PC-3 (cell line): ENCODE measurements at regions not wholly inside any gene's neighbourhood (a gene's known extent, or its start where the extent isn't known, plus 50 kb on each side); places are given as distances from the start of the nearest gene placed in this dataset.
A peak's percentile ranks its signal among the peaks of the same experiment; 100 is the strongest.

Experiments used
- ATAC-seq: fragments of 200-7000 bp; cut with Tn5 transposase; 2 replicates; pipeline ENCODE4 v1.9.1; 2020; ENCODE audit warnings: mild to moderate bottlenecking, moderate library complexity
- BruUV-seq: library from RNA; stranded (reverse); fragments of 400-500 nt; replicated peaks from 2 replicates; lab custom pipeline; 2021; lab: Mats Ljungman, UMichigan
- CTCF ChIA-PET: fragments of 300-600 bp; sonication (Branson Sonifier 250); formaldehyde crosslinking; loops from one replicate; lab custom pipeline; 2022; ENCODE audit warnings: antibody characterized with exemption; lab: Charles Lee
- POLR2A ChIA-PET: fragments of 300-600 bp; sonication (Branson Sonifier 250); formaldehyde crosslinking; loops from one replicate; lab custom pipeline; 2022; ENCODE audit warnings: antibody characterized with exemption; ENCODE audit not compliant: unreplicated experiment; lab: Charles Lee
- DNase-seq: peaks from one replicate; pipeline ENCODE4 v3.0.0-alpha.2; 2015
- H2AFZ ChIP-seq: fragments of 300-600 bp; sonication (generic); 2 replicates; pipeline ENCODE4 v1.6.0; 2016; ENCODE audit warnings: antibody characterized with exemption, low read length
- H3F3A ChIP-seq: fragments of 300-600 bp; sonication (generic); one replicate; pipeline ENCODE4 v1.6.0; 2017; ENCODE audit warnings: antibody characterized with exemption, low read length, control low read depth, mild to moderate bottlenecking; ENCODE audit not compliant: unreplicated experiment
- H3K27ac ChIP-seq: fragments of 300-600 bp; sonication (generic); 2 replicates; pipeline ENCODE4 v1.5.1; 2016; ENCODE audit warnings: mild to moderate bottlenecking, low read length
- H3K27me3 ChIP-seq: fragments of 300-600 bp; sonication (generic); 2 replicates; pipeline ENCODE4 v1.6.1; 2016; ENCODE audit warnings: low read length, mixed read lengths
- H3K36me3 ChIP-seq: fragments of 300-600 bp; sonication (generic); 2 replicates; pipeline ENCODE4 v1.6.1; 2016; ENCODE audit warnings: low read depth, mixed run types, low read length, mixed read lengths
- H3K4me1 ChIP-seq: fragments of 300-600 bp; sonication (generic); 2 replicates; pipeline ENCODE4 v1.5.1; 2016; ENCODE audit warnings: low read length; ENCODE audit not compliant: insufficient read depth
- H3K4me2 ChIP-seq: fragments of 300-600 bp; sonication (generic); 2 replicates; pipeline ENCODE4 v1.6.0; 2016; ENCODE audit warnings: low read length
- H3K4me3 ChIP-seq: fragments of 300-600 bp; sonication (generic); 2 replicates; pipeline ENCODE4 v1.5.1; 2016; ENCODE audit warnings: mild to moderate bottlenecking, low read length, mixed read lengths
- H3K79me2 ChIP-seq: fragments of 300-600 bp; sonication (generic); 2 replicates; pipeline ENCODE4 v1.6.1; 2017; ENCODE audit warnings: low read length, mixed read lengths
- H3K9ac ChIP-seq: fragments of 300-600 bp; sonication (generic); 2 replicates; pipeline ENCODE4 v1.6.0; 2016; ENCODE audit warnings: mild to moderate bottlenecking, low read length
- H3K9me2 ChIP-seq: fragments of 300-600 bp; sonication (generic); replicated peaks from 2 replicates; pipeline ENCODE4 v1.6.1; 2016; ENCODE audit warnings: mixed run types, low read length, mixed read lengths
- H3K9me3 ChIP-seq: fragments of 300-600 bp; sonication (generic); 2 replicates; pipeline ENCODE4 v1.6.1; 2016; ENCODE audit warnings: low read length, mixed read lengths
- H4K20me1 ChIP-seq: fragments of 300-600 bp; sonication (generic); 2 replicates; pipeline ENCODE4 v1.6.1; 2016; ENCODE audit warnings: low read length, mixed read lengths
- EZH2 ChIP-seq: fragments of 300-600 bp; sonication (generic); IDR thresholded peaks from one replicate; pipeline ENCODE4 v1.6.1; 2017; ENCODE audit warnings: antibody characterized with exemption, mild to moderate bottlenecking, low read length; ENCODE audit not compliant: unreplicated experiment
- EZH2phosphoT487 ChIP-seq: fragments of 300-600 bp; sonication (generic); IDR thresholded peaks from 2 replicates; pipeline ENCODE4 v1.6.1; 2018; ENCODE audit warnings: mild to moderate bottlenecking, antibody characterized with exemption, low read length, borderline replicate concordance
- intact Hi-C: fragments of 100-400 bp; cut with micrococcal nuclease; formaldehyde crosslinking; loops from 2 replicates; pipeline ENCODE4 v1.9.0; 2023
- TF ChIP-seq, protein P1 (sequence below): fragments of 300-600 bp; sonication (generic); conservative IDR thresholded peaks from 2 replicates; pipeline ENCODE4 v1.5.1; 2017; ENCODE audit warnings: antibody characterized with exemption, low read depth, mild to moderate bottlenecking, low read length

DNA sequence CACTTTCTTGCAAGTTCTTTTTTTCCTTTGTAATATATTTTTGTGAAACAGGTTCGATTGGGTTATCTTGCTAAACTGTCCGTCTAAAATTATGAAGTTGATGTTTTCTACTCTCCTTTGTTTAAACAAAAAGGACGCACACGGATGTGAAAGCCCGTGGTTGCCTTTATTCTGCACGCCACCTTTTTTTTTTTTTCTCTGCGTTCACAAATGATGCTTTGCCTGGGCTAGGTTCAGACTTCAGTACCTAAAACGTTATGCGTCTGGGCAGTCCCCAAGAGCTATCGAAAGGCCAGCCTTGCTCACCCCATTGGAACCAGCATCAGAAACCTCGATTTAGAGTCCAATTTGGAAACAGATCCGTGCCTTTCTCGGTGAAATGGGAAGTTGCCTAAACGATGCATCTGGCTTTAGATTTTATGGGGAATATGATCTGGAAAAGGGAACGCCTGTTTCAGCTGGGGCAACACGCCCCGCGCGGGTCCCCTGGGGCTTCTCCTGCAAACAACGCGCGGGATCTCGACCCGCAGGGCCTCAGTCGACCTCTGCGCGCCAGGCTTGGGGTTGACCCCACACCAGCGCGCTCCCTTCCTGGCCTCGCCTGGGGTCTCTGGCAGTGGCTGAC is 113.9 kb downstream of the KCNRG start:
- no peaks in the 10 kb centered on the region for H3F3A ChIP-seq
- H4K20me1 ChIP-seq = no peaks in the 10 kb centered on the region
- H3K36me3 ChIP-seq = no peaks in the 10 kb centered on the region
- DNase-seq (no peak), ATAC-seq (no peak)
- H3K4me1 ChIP-seq = peaks cover 13% of the 10 kb centered on the region; the same call in 1 of the 2 replicates
- H3K4me2 ChIP-seq = peak overlapping the region; percentile 97
- peak overlapping the region; percentile 74; the same call in 1 of the 2 replicates for H3K4me3 ChIP-seq
- no peaks in the 10 kb centered on the region for H3K9me3 ChIP-seq
- no peaks in the 10 kb centered on the region for H3K27me3 ChIP-seq
- H2AFZ ChIP-seq = peak overlapping the region; percentile 97; the same call in 1 of the 2 replicates
- CTCF ChIA-PET = no interaction called here
- H3K27ac ChIP-seq = no peak overlapping the region
- H3K9ac ChIP-seq = no peak overlapping the region
- no peaks in the 10 kb centered on the region for H3K79me2 ChIP-seq
- H3K9me2 ChIP-seq = no peaks in the 10 kb centered on the region
- TF ChIP-seq EZH2phosphoT487 (no peak), EZH2 (no peak)
- TF ChIP-seq, protein P1, sequence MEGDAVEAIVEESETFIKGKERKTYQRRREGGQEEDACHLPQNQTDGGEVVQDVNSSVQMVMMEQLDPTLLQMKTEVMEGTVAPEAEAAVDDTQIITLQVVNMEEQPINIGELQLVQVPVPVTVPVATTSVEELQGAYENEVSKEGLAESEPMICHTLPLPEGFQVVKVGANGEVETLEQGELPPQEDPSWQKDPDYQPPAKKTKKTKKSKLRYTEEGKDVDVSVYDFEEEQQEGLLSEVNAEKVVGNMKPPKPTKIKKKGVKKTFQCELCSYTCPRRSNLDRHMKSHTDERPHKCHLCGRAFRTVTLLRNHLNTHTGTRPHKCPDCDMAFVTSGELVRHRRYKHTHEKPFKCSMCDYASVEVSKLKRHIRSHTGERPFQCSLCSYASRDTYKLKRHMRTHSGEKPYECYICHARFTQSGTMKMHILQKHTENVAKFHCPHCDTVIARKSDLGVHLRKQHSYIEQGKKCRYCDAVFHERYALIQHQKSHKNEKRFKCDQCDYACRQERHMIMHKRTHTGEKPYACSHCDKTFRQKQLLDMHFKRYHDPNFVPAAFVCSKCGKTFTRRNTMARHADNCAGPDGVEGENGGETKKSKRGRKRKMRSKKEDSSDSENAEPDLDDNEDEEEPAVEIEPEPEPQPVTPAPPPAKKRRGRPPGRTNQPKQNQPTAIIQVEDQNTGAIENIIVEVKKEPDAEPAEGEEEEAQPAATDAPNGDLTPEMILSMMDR = no peak
- BruUV-seq = no TSS peak
- POLR2A ChIA-PET = no interaction called here
- intact Hi-C loops = no loop called here

DNA sequence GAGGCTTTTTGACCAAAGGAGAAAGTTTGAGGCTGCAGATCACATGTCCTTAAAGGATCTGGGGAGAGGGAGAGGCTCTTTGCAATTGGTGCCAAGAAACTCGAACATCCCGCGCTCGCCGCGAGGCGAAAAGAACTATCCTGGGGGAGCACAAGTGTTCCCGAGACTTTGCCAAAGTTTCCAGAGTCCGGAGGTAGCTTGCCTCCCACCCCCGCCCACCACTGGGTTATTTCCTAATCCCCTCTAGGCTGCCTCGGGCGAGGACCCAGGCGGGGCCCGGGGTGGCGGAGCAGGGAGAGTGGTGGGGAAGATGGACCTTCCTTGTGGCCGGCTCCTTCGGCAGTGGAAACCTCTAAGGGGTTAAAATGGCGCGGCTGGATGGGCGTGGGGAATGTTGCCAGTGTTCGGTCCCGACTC is 114.5 kb downstream of the KCNRG start:
- Histone ChIP-seq H3K9me2 (no peaks in the 10 kb centered on the region), H3F3A (no peaks in the 10 kb centered on the region), H3K4me3 (peak overlapping the region; percentile 74), H3K27me3 (no peaks in the 10 kb centered on the region), H3K79me2 (no peaks in the 10 kb centered on the region), H3K27ac (no peak overlapping the region), H4K20me1 (no peaks in the 10 kb centered on the region), H3K4me1 (peaks cover 13% of the 10 kb centered on the region; the same call in 1 of the 2 replicates), H2AFZ (peak overlapping the region; percentile 97), H3K9me3 (no peaks in the 10 kb centered on the region), H3K36me3 (no peaks in the 10 kb centered on the region), H3K4me2 (peak overlapping the region; percentile 97), H3K9ac (peak overlapping the region; percentile 37; the same call in 1 of the 2 replicates)
- POLR2A ChIA-PET = no interaction called here
- BruUV-seq = no TSS peak
- intact Hi-C loops = no loop called here
- CTCF ChIA-PET = no interaction called here
- DNase-seq = no peak
- ATAC-seq = peak; percentile 3; the same call in 1 of the 2 replicates
- no peak for TF ChIP-seq EZH2
- TF ChIP-seq EZH2phosphoT487 = no peak
- TF ChIP-seq, protein P1 = no peak
